Cardiac muscle cell (in vitro differentiated cells and primary cell): ENCODE measurements at regions not wholly inside any gene's neighbourhood (a gene's known extent, or its start where the extent isn't known, plus 50 kb on each side); places are given as distances from the start of the nearest gene placed in this dataset.

ENCODE experiments used
- DNase-seq, 2 donors: peaks; one replicate each; pipeline versions ENCODE4 v3.0.0 to v3.0.0-alpha.2; 2010 to 2017; ENCODE audit warnings: low read depth in 1 of 2, low spot score in 1 of 2
- H3K27ac ChIP-seq: fragments of 200-600 bp; sonication (generic); 2 replicates; pipeline ENCODE4 v1.5.1; 2016
- H3K27me3 ChIP-seq: fragments of 200-600 bp; sonication (generic); 2 replicates; pipeline ENCODE4 v1.6.0; 2016; ENCODE audit warnings: control low read depth
- H3K36me3 ChIP-seq: fragments of 200-600 bp; sonication (generic); 2 replicates; pipeline ENCODE4 v1.5.1; 2016; ENCODE audit warnings: control low read depth
- H3K4me1 ChIP-seq: fragments of 200-600 bp; sonication (generic); 2 replicates; pipeline ENCODE4 v1.8.1; 2017; ENCODE audit warnings: low read depth, mild to moderate bottlenecking, mixed run types
- H3K4me3 ChIP-seq: fragments of 200-600 bp; sonication (generic); 2 replicates; pipeline ENCODE4 v1.5.1; 2016; ENCODE audit warnings: mild to moderate bottlenecking
- H3K9me3 ChIP-seq: fragments of 200-600 bp; sonication (generic); 2 replicates; pipeline ENCODE4 v1.5.1; 2017; ENCODE audit warnings: low read depth, mild to moderate bottlenecking, control low read depth
- TF ChIP-seq, protein P1 (sequence below): IDR thresholded peaks from 2 replicates; pipeline ENCODE4 v1.5.1; 2012; ENCODE audit warnings: low read depth, mild to moderate bottlenecking, low read length

DNA sequence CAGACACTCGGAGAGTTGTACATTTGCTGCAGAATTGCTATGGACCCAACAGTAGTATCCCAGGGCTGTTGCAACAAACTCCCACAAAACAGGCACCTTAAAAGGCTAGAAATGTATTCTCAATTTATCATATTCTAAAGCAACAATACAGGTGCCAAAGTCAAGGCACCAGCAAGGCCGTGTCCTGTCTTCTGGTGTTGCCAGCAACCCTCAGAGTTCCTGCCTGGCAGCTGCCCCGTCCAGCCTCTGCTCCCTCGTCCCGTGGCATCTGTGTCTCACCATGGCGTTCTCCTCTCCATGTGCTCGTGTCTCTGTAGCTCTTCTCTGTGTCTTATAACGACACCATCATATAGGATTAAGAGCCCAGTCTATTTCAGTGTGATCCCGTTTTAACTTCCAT, 67.7 kb upstream of the ARGLU1 start:
- TF ChIP-seq, protein P1, sequence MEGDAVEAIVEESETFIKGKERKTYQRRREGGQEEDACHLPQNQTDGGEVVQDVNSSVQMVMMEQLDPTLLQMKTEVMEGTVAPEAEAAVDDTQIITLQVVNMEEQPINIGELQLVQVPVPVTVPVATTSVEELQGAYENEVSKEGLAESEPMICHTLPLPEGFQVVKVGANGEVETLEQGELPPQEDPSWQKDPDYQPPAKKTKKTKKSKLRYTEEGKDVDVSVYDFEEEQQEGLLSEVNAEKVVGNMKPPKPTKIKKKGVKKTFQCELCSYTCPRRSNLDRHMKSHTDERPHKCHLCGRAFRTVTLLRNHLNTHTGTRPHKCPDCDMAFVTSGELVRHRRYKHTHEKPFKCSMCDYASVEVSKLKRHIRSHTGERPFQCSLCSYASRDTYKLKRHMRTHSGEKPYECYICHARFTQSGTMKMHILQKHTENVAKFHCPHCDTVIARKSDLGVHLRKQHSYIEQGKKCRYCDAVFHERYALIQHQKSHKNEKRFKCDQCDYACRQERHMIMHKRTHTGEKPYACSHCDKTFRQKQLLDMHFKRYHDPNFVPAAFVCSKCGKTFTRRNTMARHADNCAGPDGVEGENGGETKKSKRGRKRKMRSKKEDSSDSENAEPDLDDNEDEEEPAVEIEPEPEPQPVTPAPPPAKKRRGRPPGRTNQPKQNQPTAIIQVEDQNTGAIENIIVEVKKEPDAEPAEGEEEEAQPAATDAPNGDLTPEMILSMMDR = no peak
- H3K4me3 ChIP-seq = no peak overlapping the region
- H3K27me3 ChIP-seq = no peaks in the 10 kb centered on the region
- H3K36me3 ChIP-seq = no peaks in the 10 kb centered on the region
- H3K4me1 ChIP-seq = no peaks in the 10 kb centered on the region
- H3K9me3 ChIP-seq = no peaks in the 10 kb centered on the region
- DNase-seq = no peak
- H3K27ac ChIP-seq = no peak overlapping the region

DNA sequence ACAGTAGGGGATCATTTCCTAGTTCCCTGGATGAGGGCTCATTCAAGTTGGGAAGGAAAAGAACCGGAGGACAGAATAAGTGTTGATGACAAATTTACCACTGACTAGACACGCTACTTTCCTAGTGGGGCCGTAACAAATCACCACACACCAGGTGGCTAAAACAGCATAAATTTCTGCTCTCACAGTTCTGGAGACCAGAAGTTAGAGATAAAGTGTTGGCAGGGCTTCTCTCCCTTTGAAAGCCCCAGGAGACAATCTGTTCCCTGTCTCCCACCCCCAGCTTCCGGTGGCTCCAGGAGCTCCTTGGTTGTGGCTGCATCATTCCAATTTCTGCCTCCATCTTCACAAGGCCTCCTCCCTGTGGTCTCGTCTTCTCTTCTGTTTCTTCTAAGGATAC, 65.4 kb upstream of the ARGLU1 start:
- no peaks in the 10 kb centered on the region for H3K27me3 ChIP-seq
- no peak overlapping the region for H3K27ac ChIP-seq
- H3K9me3 ChIP-seq = no peaks in the 10 kb centered on the region
- DNase-seq = peak in 1 of 2 donors; percentile 19
- no peaks in the 10 kb centered on the region for H3K36me3 ChIP-seq
- TF ChIP-seq, protein P1 = no peak
- no peak overlapping the region for H3K4me3 ChIP-seq
- H3K4me1 ChIP-seq = no peaks in the 10 kb centered on the region

DNA sequence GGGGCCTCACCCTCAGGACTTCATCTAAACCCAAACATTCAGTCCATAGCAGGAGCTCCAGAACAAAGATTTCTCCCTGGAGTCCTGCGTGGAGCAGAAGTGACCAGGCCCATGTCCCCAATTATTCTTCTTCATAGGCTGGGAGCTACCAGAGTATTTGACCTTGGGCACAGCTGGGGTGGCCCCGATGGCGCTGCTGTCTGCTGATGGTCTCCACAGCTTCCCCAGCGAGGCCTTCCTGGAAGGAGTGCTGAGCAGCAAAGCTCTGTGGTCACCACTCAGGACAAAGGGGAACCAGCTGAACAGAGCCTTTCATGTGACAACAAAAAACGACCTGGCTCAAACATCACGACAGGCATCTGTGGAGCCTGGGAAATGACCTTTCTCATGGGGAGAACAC, 62.7 kb upstream of the ARGLU1 start:
- no peaks in the 10 kb centered on the region for H3K4me1 ChIP-seq
- no peak overlapping the region for H3K27ac ChIP-seq

DNA sequence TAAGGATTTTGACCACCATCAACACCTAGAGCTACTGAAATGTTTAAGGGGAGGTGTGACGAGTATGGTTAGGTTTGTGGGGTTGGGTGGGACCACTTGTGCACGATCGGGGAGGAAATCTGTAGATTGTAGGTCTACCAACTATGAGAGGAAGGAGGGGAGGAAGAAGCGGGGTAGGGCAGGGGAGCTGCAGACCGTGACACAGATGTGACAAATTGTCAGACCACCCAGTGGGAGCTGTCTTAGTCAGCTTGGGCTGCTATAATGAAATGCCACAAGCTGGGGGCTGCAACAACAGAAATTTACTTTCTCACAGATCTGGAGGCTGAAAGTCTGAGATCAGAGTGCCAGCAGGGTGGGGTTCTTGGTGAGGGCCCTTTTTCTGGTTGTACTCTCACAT, 62.2 kb upstream of the ARGLU1 start:
- DNase-seq = no peak
- TF ChIP-seq, protein P1 = no peak
- no peaks in the 10 kb centered on the region for H3K36me3 ChIP-seq

More for the DNA sequence above, 62.7 kb upstream of the ARGLU1 start:
- Histone ChIP-seq H3K9me3 (no peaks in the 10 kb centered on the region), H3K36me3 (no peaks in the 10 kb centered on the region), H3K27me3 (no peaks in the 10 kb centered on the region), H3K4me3 (no peak overlapping the region)
- no peak for DNase-seq
- TF ChIP-seq, protein P1 = no peak

DNA sequence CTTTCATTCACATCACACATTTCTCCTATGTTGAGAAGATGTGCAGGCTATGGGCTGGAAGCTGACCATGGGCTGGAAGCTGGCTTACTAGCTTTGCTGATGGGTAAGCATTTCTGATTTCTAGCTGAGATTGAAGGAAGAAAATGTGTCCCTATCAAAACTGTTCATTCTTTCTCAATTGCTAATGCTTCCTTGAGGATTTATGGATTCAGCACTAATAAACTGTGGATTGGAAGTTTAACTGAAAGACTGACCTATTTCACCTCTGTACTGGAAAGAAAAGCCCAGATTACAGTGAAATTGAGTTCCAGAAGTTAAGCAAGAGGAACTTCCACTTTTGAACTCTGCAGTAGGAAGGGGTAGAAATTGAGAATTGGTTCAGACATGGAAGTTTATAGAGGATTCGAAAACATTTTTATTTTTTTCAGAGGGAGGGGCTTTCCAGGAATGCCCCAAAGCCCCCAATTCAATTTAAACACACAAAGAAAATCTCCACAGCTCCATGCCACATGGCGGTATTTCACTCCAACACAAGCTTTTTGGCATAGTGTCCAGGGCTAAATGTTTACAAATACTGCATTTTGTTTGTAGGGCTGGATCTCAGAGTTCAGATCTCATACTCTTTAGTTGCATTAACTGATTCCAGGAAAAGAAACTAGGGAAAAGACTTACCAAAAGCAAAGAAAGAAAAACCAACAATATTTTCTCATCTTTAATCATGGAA, 61.2 kb upstream of the ARGLU1 start:
- no peaks in the 10 kb centered on the region for H3K27me3 ChIP-seq
- H3K27ac ChIP-seq = no peak overlapping the region
- no peak for DNase-seq
- no peak overlapping the region for H3K4me3 ChIP-seq
- H3K36me3 ChIP-seq = no peaks in the 10 kb centered on the region
- H3K4me1 ChIP-seq = no peaks in the 10 kb centered on the region
- TF ChIP-seq, protein P1 = no peak
- no peaks in the 10 kb centered on the region for H3K9me3 ChIP-seq

More for the DNA sequence above, 62.2 kb upstream of the ARGLU1 start:
- Histone ChIP-seq H3K27me3 (no peaks in the 10 kb centered on the region), H3K4me3 (no peak overlapping the region), H3K4me1 (no peaks in the 10 kb centered on the region), H3K27ac (no peak overlapping the region), H3K9me3 (no peaks in the 10 kb centered on the region)
